ENCODE measurements at regions not wholly inside any gene's neighbourhood (a gene's known extent, or its start where the extent isn't known, plus 50 kb on each side); places are given as distances from the start of the nearest gene placed in this dataset.

DNA sequence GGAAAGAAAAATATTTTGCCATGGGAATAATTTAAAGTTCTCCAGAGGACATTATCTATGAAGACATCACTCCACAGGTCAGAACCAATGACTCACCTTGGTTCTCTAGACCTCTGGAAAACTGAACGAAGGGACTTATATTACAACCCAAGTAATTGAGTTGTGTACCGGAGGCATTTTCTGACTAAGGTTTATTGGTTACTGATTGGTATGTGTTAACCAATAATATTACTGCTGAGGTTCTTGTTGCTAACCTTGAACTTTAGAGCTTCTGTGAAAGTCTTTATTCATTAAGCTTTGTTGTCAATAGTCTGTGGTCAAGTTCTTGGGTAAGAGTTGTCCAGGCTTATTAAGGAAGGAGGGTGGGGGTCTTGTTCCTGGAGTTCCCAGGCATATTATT is 78.1 kb upstream of the MTPN start:
- TF ChIP-seq POLR2A (IDR thresholded peaks at IDR 0.05) = no peak
- TF ChIP-seq, protein P1, sequence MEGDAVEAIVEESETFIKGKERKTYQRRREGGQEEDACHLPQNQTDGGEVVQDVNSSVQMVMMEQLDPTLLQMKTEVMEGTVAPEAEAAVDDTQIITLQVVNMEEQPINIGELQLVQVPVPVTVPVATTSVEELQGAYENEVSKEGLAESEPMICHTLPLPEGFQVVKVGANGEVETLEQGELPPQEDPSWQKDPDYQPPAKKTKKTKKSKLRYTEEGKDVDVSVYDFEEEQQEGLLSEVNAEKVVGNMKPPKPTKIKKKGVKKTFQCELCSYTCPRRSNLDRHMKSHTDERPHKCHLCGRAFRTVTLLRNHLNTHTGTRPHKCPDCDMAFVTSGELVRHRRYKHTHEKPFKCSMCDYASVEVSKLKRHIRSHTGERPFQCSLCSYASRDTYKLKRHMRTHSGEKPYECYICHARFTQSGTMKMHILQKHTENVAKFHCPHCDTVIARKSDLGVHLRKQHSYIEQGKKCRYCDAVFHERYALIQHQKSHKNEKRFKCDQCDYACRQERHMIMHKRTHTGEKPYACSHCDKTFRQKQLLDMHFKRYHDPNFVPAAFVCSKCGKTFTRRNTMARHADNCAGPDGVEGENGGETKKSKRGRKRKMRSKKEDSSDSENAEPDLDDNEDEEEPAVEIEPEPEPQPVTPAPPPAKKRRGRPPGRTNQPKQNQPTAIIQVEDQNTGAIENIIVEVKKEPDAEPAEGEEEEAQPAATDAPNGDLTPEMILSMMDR (IDR thresholded peaks at IDR 0.05) = no peak

Data from esophagus squamous epithelium (tissue), 4 donors.